Peyer's patch (tissue), 4 donors: ENCODE measurements at regions not wholly inside any gene's neighbourhood (a gene's known extent, or its start where the extent isn't known, plus 50 kb on each side); places are given as distances from the start of the nearest gene placed in this dataset.

ENCODE experiments used
- DNase-seq, 3 donors: peaks; one replicate each; pipeline ENCODE4 v3.0.0-alpha.2; 2017 to 2019
- H3K27ac ChIP-seq, 4 donors: fragments of 200-600 bp; sonication (generic); one replicate each; pipeline ENCODE4 v1.5.1; 2016 to 2019
- H3K27me3 ChIP-seq, 2 donors: fragments of 200-600 bp; sonication (generic); one replicate each; pipeline ENCODE4 v1.5.1; 2019
- H3K36me3 ChIP-seq, 3 donors: fragments of 200-600 bp; sonication (generic); one replicate each; pipeline ENCODE4 v1.5.1; 2016 to 2019
- H3K4me1 ChIP-seq, 4 donors: fragments of 200-600 bp; sonication (generic); one replicate each; pipeline ENCODE4 v1.5.1; 2016 to 2019
- H3K4me3 ChIP-seq, 4 donors: fragments of 200-600 bp; sonication (generic); 1 replicate in 3 of 4; 2 replicates in 1 of 4; pipeline ENCODE4 v1.5.1; 2016 to 2019; ENCODE audit warnings: mild to moderate bottlenecking in 1 of 4
- H3K9me3 ChIP-seq, 4 donors: fragments of 200-600 bp; sonication (generic); one replicate each; pipeline ENCODE4 v1.5.1; 2016 to 2019; ENCODE audit warnings: mild to moderate bottlenecking in 1 of 4
- POLR2A ChIP-seq, 2 donors: fragments of 450-650 bp; IDR thresholded peaks; one replicate each; pipeline ENCODE4 v1.5.1; 2017; ENCODE audit warnings: antibody characterized with exemption in 2 of 2, mild to moderate bottlenecking in 2 of 2, moderate library complexity in 2 of 2
- TF ChIP-seq, protein P1 (sequence below), 6 experiments: fragments of 450-650 bp in 4 of 6; fragments of 200-600 bp in 2 of 6; sonication (generic) in 1 of 6; IDR thresholded peaks; one replicate each; pipeline ENCODE4 v1.5.1; 2017 to 2019; ENCODE audit warnings: antibody characterized with exemption in 6 of 6, mild to moderate bottlenecking in 3 of 6, moderate library complexity in 1 of 6

DNA sequence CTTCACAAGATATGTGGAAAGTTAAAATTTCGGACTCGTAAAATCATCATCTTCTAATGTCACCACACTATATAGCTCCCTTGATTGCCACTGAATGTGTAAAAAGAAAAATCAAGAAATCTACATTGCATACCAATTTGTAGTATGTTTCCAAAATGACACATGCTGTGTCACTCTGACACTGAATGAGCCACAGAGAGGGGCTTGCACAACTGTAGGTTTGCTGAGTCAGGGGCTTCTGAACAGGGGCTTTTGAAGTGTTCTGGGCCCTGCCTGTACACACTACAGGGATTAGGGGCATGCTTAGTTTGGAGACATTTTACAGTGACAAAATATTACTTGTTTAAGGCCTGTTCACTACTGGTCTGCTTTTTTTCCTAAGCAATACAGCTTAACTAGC lies 234.4 kb upstream of the GRAMD2B start:
- H3K4me1 ChIP-seq = no peaks in the 10 kb centered on the region
- no peaks in the 10 kb centered on the region for H3K9me3 ChIP-seq
- no peak for TF ChIP-seq POLR2A (IDR thresholded peaks at IDR 0.05)
- TF ChIP-seq, protein P1, sequence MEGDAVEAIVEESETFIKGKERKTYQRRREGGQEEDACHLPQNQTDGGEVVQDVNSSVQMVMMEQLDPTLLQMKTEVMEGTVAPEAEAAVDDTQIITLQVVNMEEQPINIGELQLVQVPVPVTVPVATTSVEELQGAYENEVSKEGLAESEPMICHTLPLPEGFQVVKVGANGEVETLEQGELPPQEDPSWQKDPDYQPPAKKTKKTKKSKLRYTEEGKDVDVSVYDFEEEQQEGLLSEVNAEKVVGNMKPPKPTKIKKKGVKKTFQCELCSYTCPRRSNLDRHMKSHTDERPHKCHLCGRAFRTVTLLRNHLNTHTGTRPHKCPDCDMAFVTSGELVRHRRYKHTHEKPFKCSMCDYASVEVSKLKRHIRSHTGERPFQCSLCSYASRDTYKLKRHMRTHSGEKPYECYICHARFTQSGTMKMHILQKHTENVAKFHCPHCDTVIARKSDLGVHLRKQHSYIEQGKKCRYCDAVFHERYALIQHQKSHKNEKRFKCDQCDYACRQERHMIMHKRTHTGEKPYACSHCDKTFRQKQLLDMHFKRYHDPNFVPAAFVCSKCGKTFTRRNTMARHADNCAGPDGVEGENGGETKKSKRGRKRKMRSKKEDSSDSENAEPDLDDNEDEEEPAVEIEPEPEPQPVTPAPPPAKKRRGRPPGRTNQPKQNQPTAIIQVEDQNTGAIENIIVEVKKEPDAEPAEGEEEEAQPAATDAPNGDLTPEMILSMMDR (IDR thresholded peaks at IDR 0.05) = no peak
- H3K36me3 ChIP-seq = no peaks in the 10 kb centered on the region
- DNase-seq = no peak
- no peak overlapping the region for H3K4me3 ChIP-seq
- H3K27ac ChIP-seq = no peak overlapping the region
- H3K27me3 ChIP-seq = no peaks in the 10 kb centered on the region

DNA sequence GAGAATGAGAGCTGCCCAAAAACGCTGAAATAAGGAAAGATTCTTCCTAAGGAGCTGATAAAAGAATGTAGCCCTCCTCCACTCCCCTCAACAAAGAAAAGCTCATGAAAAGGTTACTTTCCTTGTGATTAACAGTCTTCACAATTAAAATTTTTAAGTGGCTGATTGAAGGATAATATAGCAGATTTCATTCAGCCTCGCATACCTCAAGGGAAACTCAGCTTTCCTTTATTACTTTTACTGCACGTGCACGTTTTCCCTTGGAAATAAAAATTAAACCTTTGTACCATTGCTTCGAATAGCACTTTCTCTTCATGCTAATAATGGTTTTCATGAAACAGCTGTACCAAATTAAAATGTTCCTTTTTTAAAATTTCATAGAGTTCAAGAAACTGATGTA lies 234.0 kb upstream of the GRAMD2B start:
- H3K4me1 ChIP-seq = no peaks in the 10 kb centered on the region
- DNase-seq = no peak
- H3K36me3 ChIP-seq = no peaks in the 10 kb centered on the region
- TF ChIP-seq, protein P1 (IDR thresholded peaks at IDR 0.05) = no peak
- no peak for TF ChIP-seq POLR2A (IDR thresholded peaks at IDR 0.05)
- H3K27me3 ChIP-seq = no peaks in the 10 kb centered on the region
- H3K9me3 ChIP-seq = no peaks in the 10 kb centered on the region
- H3K27ac ChIP-seq = no peak overlapping the region
- H3K4me3 ChIP-seq = no peak overlapping the region

DNA sequence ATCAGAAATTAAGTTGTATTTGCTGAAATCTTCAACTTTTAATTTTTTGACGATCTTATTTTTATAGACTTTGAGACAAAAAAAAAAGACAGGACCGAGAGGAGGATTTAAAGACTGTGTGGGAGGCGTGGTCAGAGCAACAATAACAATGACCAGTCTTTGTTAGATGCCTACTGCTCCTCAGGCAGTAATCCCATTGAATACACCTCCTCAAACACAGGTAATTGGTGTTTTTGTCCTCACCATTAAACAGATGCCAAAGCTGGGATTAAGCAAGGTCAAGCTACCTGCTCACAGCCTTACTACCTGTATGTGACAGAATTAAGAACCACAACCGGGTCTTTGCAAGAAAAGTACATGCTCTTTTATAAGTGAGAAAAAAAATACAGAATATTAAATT lies 233.3 kb upstream of the GRAMD2B start:
- DNase-seq = no peak
- no peaks in the 10 kb centered on the region for H3K36me3 ChIP-seq
- no peaks in the 10 kb centered on the region for H3K4me1 ChIP-seq
- no peak overlapping the region for H3K4me3 ChIP-seq
- no peaks in the 10 kb centered on the region for H3K27me3 ChIP-seq
- no peaks in the 10 kb centered on the region for H3K9me3 ChIP-seq
- H3K27ac ChIP-seq = no peak overlapping the region
- TF ChIP-seq, protein P1 (IDR thresholded peaks at IDR 0.05) = no peak
- TF ChIP-seq POLR2A (IDR thresholded peaks at IDR 0.05) = no peak

DNA sequence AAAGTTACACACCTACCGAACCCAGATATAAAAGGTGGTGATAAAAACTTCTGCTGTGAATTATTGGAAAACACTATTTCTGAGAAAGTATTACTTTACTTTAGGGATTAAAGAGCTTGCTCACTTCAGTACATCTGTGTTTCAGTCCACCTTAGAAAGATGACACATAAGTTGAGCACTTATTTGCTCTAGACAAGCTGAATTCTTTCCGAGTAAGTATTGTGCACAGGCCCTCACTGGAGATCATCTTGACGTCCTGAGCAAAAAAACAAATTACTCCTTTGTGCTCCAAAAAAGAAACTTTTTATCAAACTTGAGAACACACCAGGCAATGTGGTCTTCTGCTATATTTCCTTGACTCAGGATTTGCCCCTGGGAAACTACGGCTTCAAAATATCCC lies 231.0 kb upstream of the GRAMD2B start:
- Histone ChIP-seq H3K4me1 (no peaks in the 10 kb centered on the region), H3K4me3 (no peak overlapping the region), H3K9me3 (no peaks in the 10 kb centered on the region), H3K27me3 (no peaks in the 10 kb centered on the region), H3K36me3 (no peaks in the 10 kb centered on the region), H3K27ac (no peak overlapping the region)
- no peak for DNase-seq
- TF ChIP-seq, protein P1 (IDR thresholded peaks at IDR 0.05) = no peak
- TF ChIP-seq POLR2A (IDR thresholded peaks at IDR 0.05) = no peak

DNA sequence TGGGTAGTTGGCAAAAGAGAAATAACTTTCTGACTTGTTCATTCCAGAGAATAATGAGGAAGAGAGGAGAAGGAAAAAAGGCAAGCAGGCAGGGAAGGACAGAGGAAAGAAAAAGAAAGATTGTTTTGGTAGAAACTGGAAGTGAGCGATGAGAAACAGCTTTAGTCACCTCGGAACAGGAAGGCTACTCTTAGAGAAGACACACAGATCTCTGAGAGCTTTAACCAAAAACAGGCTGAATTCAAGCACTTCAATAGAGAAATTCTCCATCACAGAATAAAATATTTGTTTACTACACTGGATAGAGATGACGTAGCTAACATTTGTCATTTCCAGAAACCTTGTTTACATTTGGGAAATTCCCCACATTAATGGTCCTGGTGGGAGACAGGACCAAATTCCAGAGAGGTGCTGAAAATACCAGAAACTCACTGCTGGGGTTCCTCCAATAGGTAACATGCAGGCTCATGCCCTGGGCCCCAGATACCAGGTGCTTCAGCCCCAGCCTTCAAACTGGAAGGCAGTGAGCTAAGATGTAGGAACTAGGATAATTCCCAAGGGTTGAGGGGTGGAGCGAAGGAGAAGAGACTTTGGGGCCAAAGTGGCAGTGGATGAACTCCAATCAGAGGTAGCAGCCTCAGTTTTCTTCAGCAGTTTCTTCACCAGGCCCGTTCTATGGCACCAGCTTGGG lies 227.7 kb upstream of the GRAMD2B start:
- DNase-seq = no peak
- TF ChIP-seq POLR2A (IDR thresholded peaks at IDR 0.05) = no peak
- TF ChIP-seq, protein P1 (IDR thresholded peaks at IDR 0.05) = no peak
- Histone ChIP-seq H3K36me3 (no peaks in the 10 kb centered on the region), H3K27me3 (no peaks in the 10 kb centered on the region), H3K4me1 (no peaks in the 10 kb centered on the region), H3K4me3 (no peak overlapping the region), H3K9me3 (no peaks in the 10 kb centered on the region), H3K27ac (no peak overlapping the region)

DNA sequence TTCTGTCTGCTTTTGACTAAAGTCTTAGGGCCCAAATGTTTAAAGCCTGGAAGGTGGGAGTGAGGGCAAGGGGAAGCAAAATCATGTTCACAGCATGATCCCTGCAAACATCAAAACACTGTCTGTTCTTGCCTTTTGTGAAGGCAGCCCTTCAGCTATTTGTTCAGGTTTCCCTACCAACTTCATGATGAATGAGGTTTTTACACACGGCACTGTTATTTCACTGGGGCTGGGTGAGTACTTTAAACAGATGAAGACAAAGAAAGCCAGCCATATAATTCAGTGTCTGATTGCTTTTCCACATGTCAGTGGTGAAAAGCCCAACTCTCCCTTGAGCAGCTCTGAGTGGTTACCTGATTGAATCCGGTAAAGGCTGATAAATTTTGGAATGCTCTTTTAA lies 224.7 kb upstream of the GRAMD2B start:
- no peaks in the 10 kb centered on the region for H3K36me3 ChIP-seq
- TF ChIP-seq, protein P1 (IDR thresholded peaks at IDR 0.05) = no peak
- TF ChIP-seq POLR2A (IDR thresholded peaks at IDR 0.05) = no peak
- no peaks in the 10 kb centered on the region for H3K27me3 ChIP-seq
- no peak overlapping the region for H3K27ac ChIP-seq
- no peaks in the 10 kb centered on the region for H3K4me1 ChIP-seq
- no peaks in the 10 kb centered on the region for H3K9me3 ChIP-seq
- no peak for DNase-seq
- no peak overlapping the region for H3K4me3 ChIP-seq
